GM21576 (cell line): ENCODE measurements at regions not wholly inside any gene's neighbourhood (a gene's known extent, or its start where the extent isn't known, plus 50 kb on each side); places are given as distances from the start of the nearest gene placed in this dataset.
"Not testable (repeated sequence)": the region's sequence is repeated elsewhere in the genome, so short reads cannot be mapped to it uniquely, and the experiment has no call there.

Source experiments
- ATAC-seq: cut with Tn5 transposase; IDR thresholded peaks from one replicate; pipeline ENCODE4 v1.9.1; 2021; ENCODE audit warnings: mild to moderate bottlenecking, moderate library complexity; ENCODE audit not compliant: unreplicated experiment

DNA sequence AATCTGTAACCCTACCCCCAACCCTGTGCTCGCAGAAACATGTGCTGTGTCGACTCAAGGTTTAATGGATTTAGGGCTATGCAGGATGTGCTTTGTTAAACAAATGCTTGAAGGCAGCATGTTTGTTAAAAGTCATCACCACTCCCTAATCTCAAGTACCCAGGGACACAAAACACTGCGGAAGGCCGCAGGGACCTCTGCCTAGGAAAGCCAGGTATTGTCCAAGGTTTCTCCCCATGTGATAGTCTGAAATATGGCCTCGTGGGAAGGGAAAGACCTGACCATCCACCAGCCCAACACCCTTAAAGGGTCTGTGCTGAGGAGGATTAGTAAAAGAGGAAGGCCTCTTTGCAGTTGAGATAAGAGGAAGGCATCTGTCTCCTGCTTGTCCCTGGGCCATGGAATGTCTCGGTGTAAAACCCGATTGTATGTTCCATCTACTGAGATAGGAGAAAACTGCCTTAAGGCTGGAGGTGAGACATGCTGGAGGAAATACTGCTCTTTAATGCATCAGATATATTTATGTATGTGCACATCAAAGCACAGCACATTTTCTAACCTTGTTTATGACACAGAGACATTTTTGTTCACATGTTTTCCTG lies 94.4 kb downstream of the LSM3 start:
- not testable (repeated sequence) for ATAC-seq

DNA sequence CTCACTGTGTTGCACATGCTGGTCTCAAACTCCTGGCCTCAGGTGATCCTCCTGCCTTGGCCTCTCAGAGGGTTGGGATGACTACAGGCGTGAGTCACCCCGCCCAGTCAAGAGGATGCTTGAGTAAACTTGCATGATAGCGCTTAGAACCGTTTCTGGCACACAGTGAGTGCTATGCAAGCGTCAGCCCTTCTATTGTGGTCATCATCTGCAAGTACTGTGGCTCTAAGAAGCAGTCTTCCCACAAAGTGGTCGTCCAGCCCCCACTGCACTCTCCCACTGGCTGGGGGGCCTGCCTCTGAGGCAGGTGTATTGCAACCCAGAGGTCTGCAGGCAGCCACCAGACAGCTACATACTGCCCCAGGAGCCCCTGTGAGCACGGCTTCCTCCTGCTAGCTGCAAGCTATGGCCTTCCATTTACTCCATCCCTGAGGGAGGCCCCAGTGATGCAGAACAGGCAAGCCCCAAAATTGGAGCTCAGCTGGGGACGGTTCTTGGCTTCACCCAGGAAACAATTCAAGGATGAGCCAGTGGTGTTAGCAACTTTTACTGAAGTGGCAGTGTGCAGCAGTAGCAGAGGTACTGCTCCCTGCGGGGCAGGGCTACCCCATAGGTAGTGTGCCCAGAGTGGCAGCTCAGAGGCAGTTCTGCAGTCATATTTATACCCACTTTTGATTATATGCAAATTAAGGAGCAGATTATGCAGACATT lies 95.4 kb downstream of the LSM3 start:
- no peak for ATAC-seq

- ATAC-seq = no peak
These were observed 96.0 kb downstream of the LSM3 start for GRCh38 chr3:14274612-14274936.

- ATAC-seq = no peak
These were observed 96.7 kb downstream of the LSM3 start for GRCh38 chr3:14274999-14275961.

DNA sequence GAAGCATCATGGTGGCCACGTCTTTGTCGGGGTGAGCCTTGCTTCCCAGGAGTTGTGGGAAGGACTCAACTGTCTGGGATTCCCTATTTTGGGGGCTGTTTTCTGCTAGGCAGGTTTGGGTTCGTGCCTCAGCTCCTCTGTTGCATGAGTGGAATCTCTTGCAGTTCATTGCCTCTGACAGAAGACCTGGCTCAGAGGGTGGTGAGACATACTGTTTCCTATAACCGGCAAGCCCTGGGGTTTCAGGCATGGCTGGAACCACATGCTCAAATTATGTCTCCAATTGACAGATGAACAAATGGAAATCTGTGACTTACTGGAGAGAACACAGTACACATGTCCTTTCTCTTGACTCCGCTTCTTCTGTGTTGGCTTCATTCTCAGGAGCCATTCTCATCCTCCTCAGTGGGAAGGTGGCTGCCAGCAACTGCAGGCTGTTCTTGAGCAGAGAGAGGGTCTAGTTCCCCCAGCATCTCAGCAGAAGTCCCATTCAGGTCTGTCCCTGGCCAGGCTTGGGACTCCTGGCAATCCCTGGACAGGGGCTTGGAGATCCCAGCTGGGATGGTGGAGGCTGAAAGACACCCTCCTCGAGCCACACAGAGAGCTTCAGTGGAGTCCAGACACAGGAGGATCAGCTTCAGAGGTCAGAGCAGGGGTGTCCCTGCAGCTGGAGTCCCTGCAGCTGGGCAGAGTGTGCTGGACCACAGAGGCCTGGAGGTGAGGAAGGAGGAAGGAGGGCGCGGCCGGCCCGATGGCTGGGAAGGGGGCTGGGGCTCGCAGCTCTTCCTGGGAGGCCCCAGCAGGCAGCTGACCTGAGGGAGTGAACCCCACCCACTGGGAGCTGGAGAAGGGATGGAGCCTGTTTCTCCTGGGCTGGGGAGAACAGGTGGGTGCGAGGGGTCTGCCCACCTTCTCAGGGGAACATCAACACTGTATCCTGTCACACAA lies 97.6 kb downstream of the LSM3 start:
- no peak for ATAC-seq

DNA sequence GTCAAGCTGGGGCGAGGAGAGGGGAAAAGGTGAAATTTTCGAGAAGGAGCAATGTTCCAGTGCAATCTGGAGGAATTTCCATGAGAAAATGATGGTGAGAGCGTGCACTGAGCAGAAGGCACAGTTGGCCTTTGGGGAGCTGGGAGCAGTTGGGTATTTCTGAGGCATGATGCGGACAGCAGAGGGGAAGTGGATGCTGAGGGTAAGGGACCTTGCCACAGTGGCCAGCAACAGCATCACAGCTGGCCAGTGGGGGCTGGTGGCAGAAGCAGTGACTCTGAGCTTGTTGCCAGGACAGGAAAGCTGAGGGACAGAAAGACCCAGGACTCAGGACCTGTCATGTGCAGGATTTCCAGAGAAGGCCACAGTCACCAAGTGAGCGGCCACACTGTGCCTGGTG lies 98.9 kb downstream of the LSM3 start:
- no peak for ATAC-seq

DNA sequence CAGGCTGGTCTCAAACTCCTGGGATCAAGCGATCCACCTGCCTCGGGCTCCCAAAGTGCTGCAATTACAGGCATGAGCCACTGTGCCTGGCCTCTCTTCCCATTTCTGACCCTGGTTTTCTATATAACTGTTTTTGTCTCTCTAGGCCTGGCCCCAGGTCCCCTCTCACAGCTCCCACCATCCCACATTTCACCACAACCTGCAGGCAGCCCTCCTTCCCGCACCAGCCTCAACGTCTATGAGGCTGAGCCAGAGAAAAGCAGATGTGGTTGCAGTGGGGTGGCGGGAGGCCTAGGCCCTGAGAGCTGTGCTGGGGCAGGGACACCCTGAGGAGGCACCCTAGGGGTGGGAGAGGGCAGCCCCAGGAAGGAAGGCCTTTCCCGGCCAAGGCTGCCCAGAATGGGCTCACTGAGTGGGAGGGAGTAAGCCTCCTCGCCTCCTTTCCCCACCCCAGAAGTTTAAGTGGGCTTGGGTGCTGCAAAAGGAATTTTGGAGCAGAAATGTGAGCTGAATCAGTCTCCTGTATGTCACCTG lies 99.7 kb downstream of the LSM3 start:
- no peak for ATAC-seq

GRCh38 chr3:14278799-14279625 lies 100.4 kb downstream of the LSM3 start:
- ATAC-seq = no peak

DNA sequence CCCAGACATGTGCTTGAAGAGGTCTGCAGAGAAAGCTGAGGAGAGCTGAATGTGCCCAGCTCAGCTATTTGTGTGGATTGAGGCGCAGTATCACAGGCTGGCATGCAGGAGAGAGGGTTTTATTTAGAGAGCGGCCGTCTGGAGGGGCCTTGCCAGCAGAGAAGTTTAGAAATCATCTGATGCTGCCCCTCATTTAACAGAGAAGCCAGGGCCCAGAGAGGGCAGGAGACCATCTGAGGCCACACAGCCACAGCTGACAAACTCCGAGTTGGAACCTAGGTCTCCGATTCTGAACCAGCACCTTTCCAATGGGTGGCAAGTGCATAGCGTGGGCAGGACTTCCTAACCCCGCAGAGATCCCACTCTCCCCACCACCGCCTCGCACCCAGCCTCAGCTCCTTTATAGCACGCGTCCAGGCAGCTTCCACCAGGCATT lies 101.0 kb downstream of the LSM3 start:
- no peak for ATAC-seq

GRCh38 chr3:14280326-14280725 lies 101.7 kb downstream of the LSM3 start:
- no peak for ATAC-seq

DNA sequence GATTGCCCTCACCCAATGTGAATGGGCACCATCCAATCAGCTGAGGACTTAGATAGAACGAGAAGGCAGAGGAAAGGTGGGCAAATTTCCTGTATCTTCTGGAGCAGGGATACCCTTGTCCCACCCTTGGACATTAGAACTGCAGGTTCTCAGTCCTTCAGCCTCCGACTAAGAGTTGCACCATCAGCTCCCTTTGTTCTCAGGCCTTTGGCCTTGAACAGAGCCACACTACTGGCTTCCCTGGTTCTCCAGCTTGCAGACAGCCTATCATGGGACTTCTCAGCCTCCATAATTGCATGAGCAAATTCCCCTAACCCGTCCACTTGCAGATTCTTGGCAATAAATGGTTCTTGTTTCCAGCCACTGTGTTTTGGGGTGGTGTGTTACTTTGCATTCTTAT lies 102.4 kb downstream of the LSM3 start:
- no peak for ATAC-seq

DNA sequence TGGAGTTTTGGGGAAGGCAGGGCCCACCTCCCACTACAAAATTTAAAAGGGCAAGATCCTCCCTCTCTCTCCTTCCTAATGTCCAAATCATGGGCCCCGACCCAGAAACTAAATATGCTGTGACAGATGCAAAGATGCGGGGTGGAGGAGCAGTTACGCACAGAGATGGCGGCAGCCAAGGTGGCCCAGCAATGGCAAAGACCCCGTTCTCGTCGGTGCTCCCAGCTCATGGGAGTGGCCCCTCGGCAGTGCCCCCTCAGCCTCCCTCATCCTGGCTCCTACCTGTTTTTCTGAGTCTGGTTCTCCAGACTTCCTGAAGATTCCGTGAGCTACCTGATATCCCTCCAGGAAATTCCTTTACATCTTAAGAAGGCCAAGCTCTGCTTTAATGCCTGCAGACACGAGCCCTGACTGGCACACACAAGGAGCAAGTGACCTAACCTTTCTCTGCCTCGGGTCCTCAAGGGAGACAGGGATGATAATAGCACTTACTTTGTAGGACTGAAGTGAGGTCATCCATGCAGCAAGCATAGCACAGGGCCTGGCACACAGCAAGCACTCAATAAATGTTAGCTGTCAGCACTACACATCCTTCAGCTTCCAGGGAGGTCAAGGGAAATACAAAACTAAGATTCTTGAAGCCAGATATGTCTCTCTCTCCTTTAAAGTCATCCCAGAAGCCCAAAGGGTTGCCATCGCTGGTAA lies 103.5 kb downstream of the LSM3 start:
- no peak for ATAC-seq

DNA sequence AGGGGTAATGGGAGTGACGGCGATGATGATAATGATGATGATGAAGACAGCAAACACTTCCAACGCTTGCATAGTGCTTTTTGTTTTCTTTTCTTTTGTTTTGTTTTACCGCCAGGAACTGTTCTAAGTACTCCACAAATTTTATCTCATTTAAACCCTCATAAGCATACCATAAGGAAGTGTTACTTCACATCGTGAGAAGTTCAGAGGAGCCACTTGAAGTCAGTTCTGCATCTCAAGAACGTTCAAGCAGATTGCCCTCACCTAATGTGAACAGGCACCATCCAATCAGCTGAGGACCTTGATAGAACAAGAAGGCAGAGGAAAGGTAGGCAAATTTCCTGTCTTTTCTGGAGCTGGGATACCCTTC lies 104.1 kb downstream of the LSM3 start:
- no peak for ATAC-seq

- no peak for ATAC-seq
These were observed 104.6 kb downstream of the LSM3 start for GRCh38 chr3:14283092-14283812.

DNA sequence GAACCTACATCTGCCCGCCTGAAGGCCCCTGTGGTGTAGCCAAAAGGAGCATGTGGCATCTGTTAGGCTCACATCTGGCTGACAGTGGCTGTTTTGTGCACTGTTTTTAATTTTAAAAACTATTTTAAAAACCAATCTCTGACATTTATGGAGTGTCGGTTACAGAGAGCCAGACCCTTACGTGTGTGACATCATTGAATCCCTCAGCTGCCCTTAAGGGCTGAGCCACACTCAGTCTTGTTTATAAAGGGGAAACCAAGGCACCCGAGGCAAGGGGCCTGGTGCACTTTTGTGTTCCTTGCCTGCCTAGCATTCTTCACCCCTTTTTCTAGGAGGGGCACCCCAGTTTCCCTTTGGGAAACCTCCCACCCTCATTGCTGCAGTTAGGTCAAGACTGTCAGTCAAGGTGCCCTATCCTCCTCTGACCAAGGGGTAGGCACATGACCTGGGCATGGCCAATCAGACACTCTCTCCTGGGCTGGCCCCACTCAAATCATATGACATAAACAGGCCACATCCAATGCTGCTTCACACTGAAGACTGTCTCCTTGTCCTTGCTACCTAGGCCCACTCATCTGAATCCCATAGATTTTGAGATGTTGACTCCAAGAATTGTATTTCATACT lies 105.3 kb downstream of the LSM3 start:
- ATAC-seq = no peak

GRCh38 chr3:14284694-14285547 lies 106.3 kb downstream of the LSM3 start:
- no peak for ATAC-seq

- ATAC-seq = no peak
These were observed 106.9 kb downstream of the LSM3 start for GRCh38 chr3:14285548-14285925.
